SU-DHL-6 (cell line): ENCODE measurements at regions not wholly inside any gene's neighbourhood (a gene's known extent, or its start where the extent isn't known, plus 50 kb on each side); places are given as distances from the start of the nearest gene placed in this dataset.

Source experiments
- H2AFZ ChIP-seq: fragments of 200-600 bp; sonication (generic); 2 replicates; pipeline ENCODE4 v1.6.1; 2014; ENCODE audit warnings: low read depth, mild to moderate bottlenecking, moderate library complexity, mixed read lengths, antibody characterized with exemption, low read length; ENCODE audit not compliant: severe bottlenecking
- H3F3A ChIP-seq: fragments of 200-600 bp; shearing (Covaris generic); 2 replicates; pipeline ENCODE4 v1.6.0; 2016; ENCODE audit warnings: antibody characterized with exemption, mild to moderate bottlenecking; ENCODE audit not compliant: insufficient read depth
- H3K27ac ChIP-seq: fragments of 200-600 bp; sonication (generic); 2 replicates; pipeline ENCODE4 v1.5.1; 2016; ENCODE audit warnings: low read depth, mild to moderate bottlenecking, low read length, moderate library complexity, mixed read lengths
- H3K27me3 ChIP-seq: fragments of 200-600 bp; sonication (generic), shearing (Covaris generic); 2 replicates; pipeline ENCODE4 v1.6.0; 2014; ENCODE audit warnings: mild to moderate bottlenecking, low read length
- H3K36me3 ChIP-seq: fragments of 200-600 bp; sonication (generic); 2 replicates; pipeline ENCODE4 v1.6.1; 2014; ENCODE audit warnings: mild to moderate bottlenecking, low read length, mixed read lengths
- H3K4me2 ChIP-seq: fragments of 300-600, 200-600 bp; shearing (Covaris generic), sonication (generic); 2 replicates; pipeline ENCODE4 v1.6.0; 2014; ENCODE audit warnings: low read length, low read depth, mild to moderate bottlenecking; ENCODE audit not compliant: poor library complexity, severe bottlenecking
- H3K4me3 ChIP-seq: fragments of 200-600 bp; sonication (generic); 2 replicates; pipeline ENCODE4 v1.5.1; 2014; ENCODE audit warnings: antibody characterized with exemption, low read length, mild to moderate bottlenecking, mixed read lengths; ENCODE audit not compliant: insufficient read depth, poor library complexity, severe bottlenecking
- H3K79me2 ChIP-seq: fragments of 200-600 bp; sonication (generic); 2 replicates; pipeline ENCODE4 v1.6.1; 2014; ENCODE audit warnings: mild to moderate bottlenecking, low read length, moderate library complexity; ENCODE audit not compliant: insufficient read depth
- H3K9ac ChIP-seq: fragments of 200-600 bp; sonication (generic); 2 replicates; pipeline ENCODE4 v1.7.0; 2014; ENCODE audit warnings: mild to moderate bottlenecking, low read length
- H3K9me2 ChIP-seq: fragments of 200-600 bp; sonication (generic); replicated peaks from 2 replicates; pipeline ENCODE4 v1.6.1; 2014; ENCODE audit warnings: low read length; ENCODE audit not compliant: insufficient read depth
- H3K9me3 ChIP-seq: fragments of 200-600 bp; sonication (generic); 2 replicates; pipeline ENCODE4 v1.6.1; 2014; ENCODE audit warnings: low read length, mixed read lengths; ENCODE audit not compliant: insufficient read depth
- H4K20me1 ChIP-seq: fragments of 200-600 bp; sonication (generic); 2 replicates; pipeline ENCODE4 v1.6.1; 2014; ENCODE audit warnings: low read depth, mild to moderate bottlenecking, antibody characterized with exemption, low read length, moderate library complexity, mixed read lengths
- EZH2phosphoT487 ChIP-seq: fragments of 200-600 bp; sonication (generic), shearing (Covaris generic); conservative IDR thresholded peaks from 2 replicates; pipeline ENCODE4 v1.6.1; 2018; ENCODE audit warnings: mild to moderate bottlenecking, antibody characterized with exemption, low read length, moderate library complexity, mixed read lengths
- TF ChIP-seq, protein P1 (sequence below): fragments of 200-600 bp; sonication (generic); IDR thresholded peaks from one replicate; pipeline ENCODE4 v1.5.1; 2017; ENCODE audit warnings: antibody characterized with exemption, mild to moderate bottlenecking, low read length, moderate library complexity; ENCODE audit not compliant: insufficient read depth, poor library complexity, severe bottlenecking

- no peaks in the 10 kb centered on the region for H3K79me2 ChIP-seq
- H3F3A ChIP-seq = no peaks in the 10 kb centered on the region
- H3K27me3 ChIP-seq = no peaks in the 10 kb centered on the region
- H3K4me3 ChIP-seq = no peak overlapping the region
- no peaks in the 10 kb centered on the region for H3K36me3 ChIP-seq
- H3K27ac ChIP-seq = no peak overlapping the region
- no peak overlapping the region for H2AFZ ChIP-seq
- no peak for TF ChIP-seq EZH2phosphoT487
- TF ChIP-seq, protein P1, sequence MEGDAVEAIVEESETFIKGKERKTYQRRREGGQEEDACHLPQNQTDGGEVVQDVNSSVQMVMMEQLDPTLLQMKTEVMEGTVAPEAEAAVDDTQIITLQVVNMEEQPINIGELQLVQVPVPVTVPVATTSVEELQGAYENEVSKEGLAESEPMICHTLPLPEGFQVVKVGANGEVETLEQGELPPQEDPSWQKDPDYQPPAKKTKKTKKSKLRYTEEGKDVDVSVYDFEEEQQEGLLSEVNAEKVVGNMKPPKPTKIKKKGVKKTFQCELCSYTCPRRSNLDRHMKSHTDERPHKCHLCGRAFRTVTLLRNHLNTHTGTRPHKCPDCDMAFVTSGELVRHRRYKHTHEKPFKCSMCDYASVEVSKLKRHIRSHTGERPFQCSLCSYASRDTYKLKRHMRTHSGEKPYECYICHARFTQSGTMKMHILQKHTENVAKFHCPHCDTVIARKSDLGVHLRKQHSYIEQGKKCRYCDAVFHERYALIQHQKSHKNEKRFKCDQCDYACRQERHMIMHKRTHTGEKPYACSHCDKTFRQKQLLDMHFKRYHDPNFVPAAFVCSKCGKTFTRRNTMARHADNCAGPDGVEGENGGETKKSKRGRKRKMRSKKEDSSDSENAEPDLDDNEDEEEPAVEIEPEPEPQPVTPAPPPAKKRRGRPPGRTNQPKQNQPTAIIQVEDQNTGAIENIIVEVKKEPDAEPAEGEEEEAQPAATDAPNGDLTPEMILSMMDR = no peak
- no peaks in the 10 kb centered on the region for H3K9me3 ChIP-seq
- no peaks in the 10 kb centered on the region for H3K9me2 ChIP-seq
- H3K4me2 ChIP-seq = no peak overlapping the region
- H4K20me1 ChIP-seq = no peaks in the 10 kb centered on the region
- no peak overlapping the region for H3K9ac ChIP-seq
These were observed 102.4 kb upstream of the CDH9 start for GRCh38 chr5:27140831-27141230.

DNA sequence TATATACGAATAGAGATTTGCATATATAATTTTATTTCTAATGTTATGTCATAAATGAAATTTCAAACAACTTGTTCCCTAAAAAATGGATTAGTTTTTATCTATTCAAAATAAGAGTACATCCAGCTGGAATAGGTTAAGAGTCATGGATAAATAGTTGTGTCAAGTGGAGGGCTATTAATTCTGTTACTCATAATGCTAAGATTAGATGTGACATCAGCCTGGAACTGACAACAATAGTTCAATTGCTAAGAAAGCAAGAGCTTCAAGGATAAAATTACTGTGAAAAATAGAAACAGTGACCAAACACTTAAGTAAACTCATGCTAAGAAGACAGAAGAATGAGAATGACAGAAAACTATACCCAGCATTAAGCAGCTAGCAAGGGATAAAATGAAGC, 92.2 kb upstream of the CDH9 start:
- no peak overlapping the region for H3K27ac ChIP-seq
- no peak overlapping the region for H2AFZ ChIP-seq
- H3K79me2 ChIP-seq = no peaks in the 10 kb centered on the region
- no peak for TF ChIP-seq EZH2phosphoT487
- TF ChIP-seq, protein P1 = no peak
- H3K36me3 ChIP-seq = no peaks in the 10 kb centered on the region
- no peaks in the 10 kb centered on the region for H4K20me1 ChIP-seq
- no peak overlapping the region for H3K4me3 ChIP-seq
- no peaks in the 10 kb centered on the region for H3K9me2 ChIP-seq
- H3K9me3 ChIP-seq = no peaks in the 10 kb centered on the region
- no peaks in the 10 kb centered on the region for H3K27me3 ChIP-seq
- H3F3A ChIP-seq = no peaks in the 10 kb centered on the region
- no peak overlapping the region for H3K9ac ChIP-seq
- H3K4me2 ChIP-seq = no peak overlapping the region

DNA sequence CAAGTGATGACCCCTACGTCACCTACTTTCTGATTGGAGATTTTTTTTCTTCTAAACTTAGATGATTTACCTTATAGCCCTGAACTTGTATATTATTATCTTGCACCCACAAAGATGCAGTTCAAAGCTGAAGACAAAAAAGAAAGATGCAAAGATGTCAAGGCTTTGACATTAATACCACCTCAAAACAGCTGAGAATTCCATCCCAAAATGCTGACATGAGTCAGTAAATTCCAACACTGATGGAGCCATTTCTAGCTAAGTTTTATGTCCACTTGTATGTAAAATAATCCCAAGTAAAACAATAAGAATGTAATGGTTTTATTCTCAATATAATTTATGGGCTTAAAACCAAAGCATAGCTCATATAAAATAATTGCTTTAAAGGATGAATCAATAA, 91.5 kb upstream of the CDH9 start:
- Histone ChIP-seq H3K36me3 (no peaks in the 10 kb centered on the region), H3K79me2 (no peaks in the 10 kb centered on the region), H3K4me3 (no peak overlapping the region), H3K9ac (no peak overlapping the region), H3K4me2 (no peak overlapping the region), H3K9me2 (no peaks in the 10 kb centered on the region), H3K27me3 (no peaks in the 10 kb centered on the region), H3K27ac (no peak overlapping the region), H3K9me3 (no peaks in the 10 kb centered on the region), H4K20me1 (no peaks in the 10 kb centered on the region), H3F3A (no peaks in the 10 kb centered on the region), H2AFZ (no peak overlapping the region)
- TF ChIP-seq, protein P1 = no peak
- no peak for TF ChIP-seq EZH2phosphoT487
